22Rv1 (cell line): ENCODE measurements at regions not wholly inside any gene's neighbourhood (a gene's known extent, or its start where the extent isn't known, plus 50 kb on each side); places are given as distances from the start of the nearest gene placed in this dataset.

Experiments
- H3K27ac ChIP-seq: fragments of 450-650 bp; 2 replicates; pipeline ENCODE4 v1.5.1; 2017
- CTCF ChIP-seq: fragments of 450-650 bp; IDR thresholded peaks from 2 replicates; pipeline ENCODE4 v1.5.1; 2017; ENCODE audit warnings: mild to moderate bottlenecking
- ZFX ChIP-seq: fragments of 450-650 bp; IDR thresholded peaks from 2 replicates; pipeline ENCODE4 v1.6.1; 2017; ENCODE audit warnings: antibody characterized with exemption, borderline replicate concordance

GRCh38 chr11:127115844-127116243 lies 115.3 kb upstream of the KIRREL3 start:
- TF ChIP-seq ZFX: no peak
- TF ChIP-seq CTCF: no peak
- no peak overlapping the region for H3K27ac ChIP-seq

GRCh38 chr11:127114035-127114434 lies 113.5 kb upstream of the KIRREL3 start:
- H3K27ac ChIP-seq: no peak overlapping the region
- TF ChIP-seq CTCF (no peak), ZFX (no peak)

GRCh38 chr11:127110542-127110941 lies 110.0 kb upstream of the KIRREL3 start:
- H3K27ac ChIP-seq: no peak overlapping the region
- no peak for TF ChIP-seq CTCF
- no peak for TF ChIP-seq ZFX

- H3K27ac ChIP-seq: no peak overlapping the region
- no peak for TF ChIP-seq CTCF
- TF ChIP-seq ZFX: no peak
Measured at GRCh38 chr11:127109796-127110480, 109.4 kb upstream of the KIRREL3 start.

GRCh38 chr11:127108838-127109237 lies 108.3 kb upstream of the KIRREL3 start:
- TF ChIP-seq CTCF (no peak), ZFX (no peak)
- H3K27ac ChIP-seq: no peak overlapping the region

GRCh38 chr11:127106938-127107337 lies 106.4 kb upstream of the KIRREL3 start:
- no peak overlapping the region for H3K27ac ChIP-seq
- TF ChIP-seq ZFX: no peak
- no peak for TF ChIP-seq CTCF

- H3K27ac ChIP-seq: no peak overlapping the region
- no peak for TF ChIP-seq ZFX
- no peak for TF ChIP-seq CTCF
Measured at GRCh38 chr11:127105593-127106541, 105.3 kb upstream of the KIRREL3 start.
